H1 (cell line): ENCODE measurements at regions not wholly inside any gene's neighbourhood (a gene's known extent, or its start where the extent isn't known, plus 50 kb on each side); places are given as distances from the start of the nearest gene placed in this dataset.

ENCODE experiments used
- CTCF ChIA-PET: fragments of 300-600 bp; sonication (Branson Sonifier 250); formaldehyde crosslinking; loops from one replicate; lab custom pipeline; 2021; ENCODE audit not compliant: partially characterized antibody; lab: Charles Lee
- POLR2A ChIA-PET: fragments of 300-600 bp; sonication (Branson Sonifier 250); formaldehyde crosslinking; loops from one replicate; lab custom pipeline; 2021; ENCODE audit warnings: inconsistent platforms; ENCODE audit not compliant: partially characterized antibody; lab: Charles Lee
- DNase-seq, 2 experiments: peaks; one replicate each; pipeline versions ENCODE4 v3.0.0 to v3.0.0-alpha.2; 2010 to 2022; ENCODE audit warnings: low spot score in 2 of 2, low read depth in 1 of 2, mixed read lengths in 1 of 2
- FAIRE-seq: peaks from 2 replicates; lab custom pipeline; 2011; peaks lifted over from hg19 to GRCh38; lab: Jason Lieb, UNC
- H2AFZ ChIP-seq: 2 replicates; pipeline ENCODE4 v1.8.1; 2012; ENCODE audit warnings: low read length, inconsistent platforms
- H2AK5ac ChIP-seq: 2 replicates; pipeline ENCODE4 v1.6.1; 2013; ENCODE audit warnings: low read depth, low read length
- H2BK120ac ChIP-seq: replicated peaks from 2 replicates; pipeline ENCODE3; 2013; ENCODE audit warnings: low read depth, low read length, inconsistent platforms
- H2BK12ac ChIP-seq: 2 replicates; pipeline ENCODE4 v1.6.1; 2013; ENCODE audit warnings: low read depth, low read length
- H2BK15ac ChIP-seq: 2 replicates; pipeline ENCODE4 v1.6.1; 2013; ENCODE audit warnings: low read length
- H2BK20ac ChIP-seq: 2 replicates; pipeline ENCODE4 v1.6.1; 2013; ENCODE audit warnings: low read length
- H2BK5ac ChIP-seq: 2 replicates; pipeline ENCODE4 v1.6.1; 2013; ENCODE audit warnings: low read depth, low read length
- H3K14ac ChIP-seq: 2 replicates; pipeline ENCODE4 v1.6.1; 2013; ENCODE audit warnings: inconsistent platforms; ENCODE audit not compliant: insufficient read length
- H3K18ac ChIP-seq: 2 replicates; pipeline ENCODE4 v1.6.1; 2013; ENCODE audit warnings: low read length; ENCODE audit errors: extremely low read depth
- H3K23ac ChIP-seq: 2 replicates; pipeline ENCODE4 v1.6.1; 2013; ENCODE audit warnings: inconsistent platforms; ENCODE audit not compliant: insufficient read length
- H3K23me2 ChIP-seq: 2 replicates; pipeline ENCODE4 v1.6.1; 2013; ENCODE audit warnings: low read depth, low read length
- H3K27ac ChIP-seq: 2 replicates; pipeline ENCODE4 v1.6.1; 2011; ENCODE audit warnings: low read depth, low read length, inconsistent platforms
- H3K27me3 ChIP-seq, 4 experiments: replicated peaks in 1 of 4; 1 replicate in 1 of 4; 2 replicates in 3 of 4; pipeline versions ENCODE4 v1.6.1 to v1.8.1; 2011 to 2013; ENCODE audit warnings: low read length in 3 of 4, mild to moderate bottlenecking in 3 of 4, inconsistent platforms in 2 of 4, mixed read lengths in 2 of 4, moderate library complexity in 1 of 4; ENCODE audit not compliant: control insufficient read depth in 3 of 4, insufficient read depth in 3 of 4; ENCODE audit errors: extremely low read depth in 1 of 4
- H3K36me3 ChIP-seq, 4 experiments: 2 replicates each; pipeline versions ENCODE4 v1.6.1 to v1.8.1; 2011 to 2013; ENCODE audit warnings: mild to moderate bottlenecking in 4 of 4, low read length in 3 of 4, moderate library complexity in 2 of 4, control low read depth in 1 of 4, inconsistent platforms in 1 of 4; ENCODE audit not compliant: insufficient read depth in 4 of 4, control insufficient read depth in 2 of 4
- H3K4ac ChIP-seq: replicated peaks from 2 replicates; pipeline ENCODE3; 2013; ENCODE audit warnings: low read length, low read depth, mixed read lengths, inconsistent platforms; ENCODE audit not compliant: insufficient read length
- H3K4me1 ChIP-seq, 4 experiments: replicated peaks in 1 of 4; 1 replicate in 1 of 4; 2 replicates in 3 of 4; pipeline versions ENCODE4 v1.6.1 to v1.8.1; 2011 to 2013; ENCODE audit warnings: low read length in 3 of 4, inconsistent platforms in 2 of 4, mixed read lengths in 1 of 4; ENCODE audit not compliant: insufficient read depth in 4 of 4, control insufficient read depth in 3 of 4
- H3K4me2 ChIP-seq, 2 experiments: 2 replicates each; pipeline versions ENCODE4 v1.6.1 to v1.8.1; 2011 to 2013; ENCODE audit warnings: low read depth in 2 of 2, low read length in 2 of 2, control low read depth in 1 of 2, inconsistent platforms in 1 of 2, mild to moderate bottlenecking in 1 of 2; ENCODE audit not compliant: insufficient read depth in 1 of 2
- H3K4me3 ChIP-seq, 4 experiments: fragments of 200-600, 300-600 bp in 1 of 4; sonication (generic), shearing (Covaris generic), sonication (Bioruptor Twin) in 1 of 4; 2 replicates each; pipeline versions ENCODE4 v1.5.1 to v1.8.1; 2011 to 2016; ENCODE audit warnings: low read length in 4 of 4, low read depth in 3 of 4, control low read depth in 2 of 4, inconsistent platforms in 2 of 4, mild to moderate bottlenecking in 2 of 4, mixed read lengths in 1 of 4, moderate library complexity in 1 of 4; ENCODE audit not compliant: insufficient read depth in 2 of 4; ENCODE audit errors: extremely low read depth in 1 of 4
- H3K56ac ChIP-seq: replicated peaks from 2 replicates; pipeline ENCODE3; 2013; ENCODE audit warnings: low read depth, mild to moderate bottlenecking, mixed read lengths, low read length, inconsistent platforms; ENCODE audit not compliant: insufficient read length
- H3K79me1 ChIP-seq: 2 replicates; pipeline ENCODE4 v1.6.1; 2013; ENCODE audit warnings: low read depth, low read length, control low read depth
- H3K79me2 ChIP-seq, 2 experiments: 2 replicates each; pipeline versions ENCODE4 v1.6.1 to v1.8.1; 2012 to 2013; ENCODE audit warnings: low read length in 2 of 2, mild to moderate bottlenecking in 2 of 2, inconsistent platforms in 1 of 2; ENCODE audit not compliant: insufficient read depth in 2 of 2, control insufficient read depth in 1 of 2
- H3K9ac ChIP-seq, 4 experiments: replicated peaks in 1 of 4; 1 replicate in 1 of 4; 2 replicates in 3 of 4; pipeline versions ENCODE4 v1.6.1 to v1.8.1; 2011 to 2013; ENCODE audit warnings: low read depth in 3 of 4, low read length in 3 of 4, control low read depth in 2 of 4, mild to moderate bottlenecking in 2 of 4, moderate library complexity in 2 of 4, inconsistent platforms in 1 of 4; ENCODE audit errors: extremely low read depth in 1 of 4
- H3K9me3 ChIP-seq, 2 experiments: 2 replicates each; pipeline versions ENCODE4 v1.6.1 to v1.8.1; 2012 to 2013; ENCODE audit warnings: mild to moderate bottlenecking in 2 of 2, moderate library complexity in 2 of 2, control low read depth in 1 of 2, inconsistent platforms in 1 of 2, low read depth in 1 of 2, low read length in 1 of 2, mixed read lengths in 1 of 2; ENCODE audit not compliant: insufficient read depth in 2 of 2
- H4K20me1 ChIP-seq, 2 experiments: replicated peaks in 1 of 2; 2 replicates each; pipeline versions ENCODE3 to v1.8.1; 2011 to 2013; ENCODE audit warnings: inconsistent platforms in 2 of 2, low read length in 2 of 2, mild to moderate bottlenecking in 1 of 2; ENCODE audit not compliant: insufficient read depth in 2 of 2, control insufficient read depth in 1 of 2
- H4K5ac ChIP-seq: 2 replicates; pipeline ENCODE4 v1.6.1; 2013; ENCODE audit warnings: low read length, low read depth, mixed read lengths, inconsistent platforms; ENCODE audit not compliant: insufficient read length
- H4K8ac ChIP-seq: 2 replicates; pipeline ENCODE4 v1.8.0; 2013; ENCODE audit warnings: mild to moderate bottlenecking, moderate library complexity, low read length, inconsistent platforms; ENCODE audit not compliant: insufficient read depth; ENCODE audit errors: extremely low read depth
- H4K91ac ChIP-seq: replicated peaks from 2 replicates; pipeline ENCODE3; 2013; ENCODE audit warnings: low read length, mixed read lengths, inconsistent platforms; ENCODE audit not compliant: insufficient read length
- CTCF ChIP-seq, 3 experiments: IDR thresholded peaks; 1 replicate in 2 of 3; 2 replicates in 1 of 3; pipeline versions ENCODE4 v1.5.1 to v1.6.1; 2011; ENCODE audit warnings: low read length in 3 of 3, mild to moderate bottlenecking in 3 of 3, inconsistent platforms in 2 of 3, low read depth in 1 of 3, moderate library complexity in 1 of 3; ENCODE audit not compliant: insufficient read depth in 1 of 3; ENCODE audit errors: control extremely low read depth in 1 of 3
- EGR1 ChIP-seq: IDR thresholded peaks from 2 replicates; pipeline ENCODE4 v1.6.1; 2011; ENCODE audit warnings: low read depth, low read length, borderline replicate concordance
- FOSL1 ChIP-seq: IDR thresholded peaks from 2 replicates; pipeline ENCODE4 v1.6.1; 2011; ENCODE audit warnings: mild to moderate bottlenecking, low read depth, low read length, moderate library complexity; ENCODE audit not compliant: insufficient read depth
- NRF1 ChIP-seq: IDR thresholded peaks from 2 replicates; pipeline ENCODE4 v1.6.1; 2011; ENCODE audit warnings: mild to moderate bottlenecking, low read depth, low read length, improper control_type of control experiment
- SIN3A ChIP-seq, 2 experiments: IDR thresholded peaks in 1 of 2; conservative IDR thresholded peaks in 1 of 2; 2 replicates each; pipeline ENCODE4 v1.6.1; 2011 to 2012; ENCODE audit warnings: low read length in 2 of 2, improper control_type of control experiment in 1 of 2, low read depth in 1 of 2, mild to moderate bottlenecking in 1 of 2
- YY1 ChIP-seq: IDR thresholded peaks from 2 replicates; pipeline ENCODE4 v1.6.1; 2011; ENCODE audit warnings: low read depth, mild to moderate bottlenecking, low read length
- WGBS, 2 experiments: shearing (Covaris generic) in 1 of 2; methylation state at CpG; one replicate each; pipeline versions ENCODE4 v1.1.6 to v1.1.7; 2013 to 2015; ENCODE audit warnings: low lambda C conversion rate in 2 of 2, mixed read lengths in 2 of 2, inconsistent platforms in 1 of 2, low coverage in 1 of 2, missing lambda C conversion rate in 1 of 2; ENCODE audit not compliant: insufficient replicate concordance in 2 of 2, insufficient coverage in 1 of 2, insufficient read length in 1 of 2; ENCODE audit errors: extremely low coverage in 1 of 2, missing lambda C conversion rate in 1 of 2; 5-methylcytosine and 5-hydroxymethylcytosine counted together

DNA sequence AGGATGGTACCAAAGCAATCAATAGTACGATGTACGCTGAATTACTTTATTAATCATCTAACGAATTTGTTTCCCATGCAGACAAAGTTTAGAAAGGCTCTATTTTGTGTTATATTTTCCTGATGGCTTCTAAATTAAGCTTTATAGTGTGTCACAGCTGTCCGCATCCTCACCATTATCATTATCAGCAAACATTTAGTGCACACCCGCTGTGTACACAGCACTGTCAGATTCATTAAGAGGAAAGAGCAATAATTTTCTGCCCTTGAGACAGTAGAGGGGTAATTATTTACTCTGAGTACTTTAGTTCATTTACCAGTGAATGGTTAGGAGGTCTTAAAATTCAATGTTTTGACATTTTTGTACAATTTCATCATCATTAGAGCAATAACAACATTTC, 233.3 kb upstream of the PTPRZ1 start:
- Histone ChIP-seq H2AFZ (no peak overlapping the region), H3K4me3 (no peak overlapping the region), H3K18ac (no peak overlapping the region), H3K23ac (no peak overlapping the region), H3K27ac (no peak overlapping the region), H4K8ac (no peak overlapping the region), H2BK12ac (no peak overlapping the region), H3K9ac (no peak overlapping the region), H3K36me3 (no peaks in the 10 kb centered on the region), H4K91ac (no peak overlapping the region), H3K14ac (no peak overlapping the region), H2BK5ac (no peak overlapping the region), H3K4ac (no peak overlapping the region), H3K27me3 (no peaks in the 10 kb centered on the region), H4K20me1 (no peaks in the 10 kb centered on the region), H3K79me2 (no peaks in the 10 kb centered on the region), H3K4me2 (no peak overlapping the region), H3K79me1 (no peaks in the 10 kb centered on the region), H3K9me3 (no peaks in the 10 kb centered on the region), H4K5ac (no peak overlapping the region), H3K56ac (no peak overlapping the region), H2AK5ac (no peak overlapping the region), H2BK20ac (no peak overlapping the region), H3K23me2 (no peaks in the 10 kb centered on the region), H3K4me1 (no peaks in the 10 kb centered on the region), H2BK15ac (no peak overlapping the region), H2BK120ac (no peak overlapping the region)
- TF ChIP-seq YY1: no peak
- TF ChIP-seq FOSL1: no peak
- TF ChIP-seq SIN3A (conservative IDR thresholded peaks at IDR 0.05 in 1 of 2, IDR thresholded peaks at IDR 0.05 in 1 of 2; ENCODE audit: low read depth in 1 of 2, low read length in 2 of 2): no peak
- no peak for TF ChIP-seq EGR1
- no peak for TF ChIP-seq NRF1
- TF ChIP-seq CTCF (IDR thresholded peaks at IDR 0.05; ENCODE audit: control extremely low read depth in 1 of 3, insufficient read depth in 1 of 3, low read depth in 1 of 3, low read length in 3 of 3): no peak
- ChIA-PET CTCF (interaction anchor here (0.8 to 1.2 kb wide), 2 partner anchors 10 to 15 kb away, joined by 3 to 4 read pairs; no protein-coding TSS in a partner anchor), POLR2A (no interaction called here)
- WGBS, 2 experiments: 94% methylated on average over 5 of the region's 5 CpGs; no CpG with 5 or more reads in 1 of the 2 experiments
- no peak for FAIRE-seq
- no peak for DNase-seq
